PC-3 (cell line): ENCODE measurements at regions not wholly inside any gene's neighbourhood (a gene's known extent, or its start where the extent isn't known, plus 50 kb on each side); places are given as distances from the start of the nearest gene placed in this dataset.

ENCODE experiments used
- ATAC-seq: fragments of 200-7000 bp; cut with Tn5 transposase; 2 replicates; pipeline ENCODE4 v1.9.1; 2020; ENCODE audit warnings: mild to moderate bottlenecking, moderate library complexity
- BruUV-seq: library from RNA; stranded (reverse); fragments of 400-500 nt; replicated peaks from 2 replicates; lab custom pipeline; 2021; lab: Mats Ljungman, UMichigan
- CTCF ChIA-PET: fragments of 300-600 bp; sonication (Branson Sonifier 250); formaldehyde crosslinking; loops from one replicate; lab custom pipeline; 2022; ENCODE audit warnings: antibody characterized with exemption; lab: Charles Lee
- POLR2A ChIA-PET: fragments of 300-600 bp; sonication (Branson Sonifier 250); formaldehyde crosslinking; loops from one replicate; lab custom pipeline; 2022; ENCODE audit warnings: antibody characterized with exemption; ENCODE audit not compliant: unreplicated experiment; lab: Charles Lee
- DNase-seq: peaks from one replicate; pipeline ENCODE4 v3.0.0-alpha.2; 2015
- H2AFZ ChIP-seq: fragments of 300-600 bp; sonication (generic); 2 replicates; pipeline ENCODE4 v1.6.0; 2016; ENCODE audit warnings: antibody characterized with exemption, low read length
- H3F3A ChIP-seq: fragments of 300-600 bp; sonication (generic); one replicate; pipeline ENCODE4 v1.6.0; 2017; ENCODE audit warnings: antibody characterized with exemption, low read length, control low read depth, mild to moderate bottlenecking; ENCODE audit not compliant: unreplicated experiment
- H3K27ac ChIP-seq: fragments of 300-600 bp; sonication (generic); 2 replicates; pipeline ENCODE4 v1.5.1; 2016; ENCODE audit warnings: mild to moderate bottlenecking, low read length
- H3K27me3 ChIP-seq: fragments of 300-600 bp; sonication (generic); 2 replicates; pipeline ENCODE4 v1.6.1; 2016; ENCODE audit warnings: low read length, mixed read lengths
- H3K36me3 ChIP-seq: fragments of 300-600 bp; sonication (generic); 2 replicates; pipeline ENCODE4 v1.6.1; 2016; ENCODE audit warnings: low read depth, mixed run types, low read length, mixed read lengths
- H3K4me1 ChIP-seq: fragments of 300-600 bp; sonication (generic); 2 replicates; pipeline ENCODE4 v1.5.1; 2016; ENCODE audit warnings: low read length; ENCODE audit not compliant: insufficient read depth
- H3K4me2 ChIP-seq: fragments of 300-600 bp; sonication (generic); 2 replicates; pipeline ENCODE4 v1.6.0; 2016; ENCODE audit warnings: low read length
- H3K4me3 ChIP-seq: fragments of 300-600 bp; sonication (generic); 2 replicates; pipeline ENCODE4 v1.5.1; 2016; ENCODE audit warnings: mild to moderate bottlenecking, low read length, mixed read lengths
- H3K79me2 ChIP-seq: fragments of 300-600 bp; sonication (generic); 2 replicates; pipeline ENCODE4 v1.6.1; 2017; ENCODE audit warnings: low read length, mixed read lengths
- H3K9ac ChIP-seq: fragments of 300-600 bp; sonication (generic); 2 replicates; pipeline ENCODE4 v1.6.0; 2016; ENCODE audit warnings: mild to moderate bottlenecking, low read length
- H3K9me2 ChIP-seq: fragments of 300-600 bp; sonication (generic); replicated peaks from 2 replicates; pipeline ENCODE4 v1.6.1; 2016; ENCODE audit warnings: mixed run types, low read length, mixed read lengths
- H3K9me3 ChIP-seq: fragments of 300-600 bp; sonication (generic); 2 replicates; pipeline ENCODE4 v1.6.1; 2016; ENCODE audit warnings: low read length, mixed read lengths
- H4K20me1 ChIP-seq: fragments of 300-600 bp; sonication (generic); 2 replicates; pipeline ENCODE4 v1.6.1; 2016; ENCODE audit warnings: low read length, mixed read lengths
- EZH2 ChIP-seq: fragments of 300-600 bp; sonication (generic); IDR thresholded peaks from one replicate; pipeline ENCODE4 v1.6.1; 2017; ENCODE audit warnings: antibody characterized with exemption, mild to moderate bottlenecking, low read length; ENCODE audit not compliant: unreplicated experiment
- EZH2phosphoT487 ChIP-seq: fragments of 300-600 bp; sonication (generic); IDR thresholded peaks from 2 replicates; pipeline ENCODE4 v1.6.1; 2018; ENCODE audit warnings: mild to moderate bottlenecking, antibody characterized with exemption, low read length, borderline replicate concordance
- intact Hi-C: fragments of 100-400 bp; cut with micrococcal nuclease; formaldehyde crosslinking; loops from 2 replicates; pipeline ENCODE4 v1.9.0; 2023
- TF ChIP-seq, protein P1 (sequence below): fragments of 300-600 bp; sonication (generic); conservative IDR thresholded peaks from 2 replicates; pipeline ENCODE4 v1.5.1; 2017; ENCODE audit warnings: antibody characterized with exemption, low read depth, mild to moderate bottlenecking, low read length

DNA sequence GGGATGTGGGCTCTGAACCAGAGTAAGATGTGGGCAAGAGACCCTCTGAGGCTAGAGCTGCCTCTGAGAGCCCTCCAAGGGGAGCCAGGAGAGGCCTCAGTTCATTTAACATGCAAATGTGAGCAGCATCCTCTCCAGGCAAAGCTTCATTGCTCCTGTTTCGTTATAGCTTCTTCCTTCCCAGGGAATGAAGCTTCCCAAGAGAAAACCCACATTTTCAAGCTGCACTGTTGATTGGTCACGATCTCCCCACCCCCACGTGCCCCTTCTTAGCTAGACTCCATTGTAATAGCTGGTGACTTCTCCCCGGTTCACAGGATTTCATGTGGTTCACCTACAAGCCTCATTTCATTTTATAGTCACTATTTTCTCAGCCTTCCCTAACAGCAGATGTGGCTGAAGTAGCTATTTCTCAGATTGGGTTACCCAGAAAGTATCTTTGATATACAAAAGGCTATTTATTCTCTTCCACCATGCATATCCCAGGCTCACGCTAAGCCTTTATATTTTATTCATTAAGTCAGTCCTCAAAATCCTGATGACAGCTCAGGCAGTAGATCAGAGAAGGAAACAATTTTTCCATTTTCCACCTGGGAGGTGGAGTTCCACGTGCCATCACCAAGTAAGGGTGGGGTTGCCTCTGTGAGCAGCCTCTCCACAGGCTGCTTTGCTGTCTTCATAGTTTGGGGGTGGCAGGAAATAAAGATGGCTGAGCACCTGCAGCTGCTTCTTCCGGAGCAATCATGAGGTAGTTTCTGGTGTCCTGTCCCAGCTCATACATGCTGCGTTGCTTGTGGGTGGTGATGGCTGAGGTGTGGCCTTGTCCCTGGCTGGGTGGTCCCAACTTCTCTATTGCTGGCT, 178.3 kb upstream of the RAB4A start:
- no peak for ATAC-seq
- CTCF ChIA-PET: no interaction called here
- no TSS peak for BruUV-seq
- Histone ChIP-seq H4K20me1 (no peaks in the 10 kb centered on the region), H3K9ac (no peak overlapping the region), H3F3A (no peaks in the 10 kb centered on the region), H3K4me1 (peaks cover 21% of the 10 kb centered on the region), H3K4me2 (peak overlapping the region; percentile 70; the same call in 1 of the 2 replicates), H3K9me2 (no peaks in the 10 kb centered on the region), H3K27me3 (peaks cover 20% of the 10 kb centered on the region), H3K9me3 (no peaks in the 10 kb centered on the region), H3K36me3 (no peaks in the 10 kb centered on the region), H3K4me3 (no peak overlapping the region), H3K79me2 (no peaks in the 10 kb centered on the region), H2AFZ (no peak overlapping the region), H3K27ac (no peak overlapping the region)
- POLR2A ChIA-PET: no interaction called here
- intact Hi-C loops: no loop called here
- TF ChIP-seq, protein P1, sequence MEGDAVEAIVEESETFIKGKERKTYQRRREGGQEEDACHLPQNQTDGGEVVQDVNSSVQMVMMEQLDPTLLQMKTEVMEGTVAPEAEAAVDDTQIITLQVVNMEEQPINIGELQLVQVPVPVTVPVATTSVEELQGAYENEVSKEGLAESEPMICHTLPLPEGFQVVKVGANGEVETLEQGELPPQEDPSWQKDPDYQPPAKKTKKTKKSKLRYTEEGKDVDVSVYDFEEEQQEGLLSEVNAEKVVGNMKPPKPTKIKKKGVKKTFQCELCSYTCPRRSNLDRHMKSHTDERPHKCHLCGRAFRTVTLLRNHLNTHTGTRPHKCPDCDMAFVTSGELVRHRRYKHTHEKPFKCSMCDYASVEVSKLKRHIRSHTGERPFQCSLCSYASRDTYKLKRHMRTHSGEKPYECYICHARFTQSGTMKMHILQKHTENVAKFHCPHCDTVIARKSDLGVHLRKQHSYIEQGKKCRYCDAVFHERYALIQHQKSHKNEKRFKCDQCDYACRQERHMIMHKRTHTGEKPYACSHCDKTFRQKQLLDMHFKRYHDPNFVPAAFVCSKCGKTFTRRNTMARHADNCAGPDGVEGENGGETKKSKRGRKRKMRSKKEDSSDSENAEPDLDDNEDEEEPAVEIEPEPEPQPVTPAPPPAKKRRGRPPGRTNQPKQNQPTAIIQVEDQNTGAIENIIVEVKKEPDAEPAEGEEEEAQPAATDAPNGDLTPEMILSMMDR: no peak
- TF ChIP-seq EZH2: no peak
- no peak for DNase-seq

DNA sequence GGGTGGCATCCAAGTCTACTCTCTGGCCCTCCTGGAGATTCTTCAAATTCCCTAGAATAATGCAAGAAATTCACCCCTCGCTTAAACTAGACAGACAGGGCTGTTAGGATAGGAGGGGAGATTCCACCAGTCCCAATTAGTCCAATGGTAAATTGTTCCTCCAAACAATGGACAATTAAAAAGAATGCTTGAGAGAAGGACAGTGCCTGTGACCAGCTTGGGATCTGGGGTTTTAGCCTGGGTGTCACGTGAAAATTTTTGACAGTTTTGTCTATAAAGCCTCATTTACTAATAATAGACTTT, 177.7 kb upstream of the RAB4A start:
- H3K9me3 ChIP-seq: no peaks in the 10 kb centered on the region
- no peak overlapping the region for H3K9ac ChIP-seq
- no TSS peak for BruUV-seq
- no peaks in the 10 kb centered on the region for H4K20me1 ChIP-seq
- peaks cover 23% of the 10 kb centered on the region for H3K27me3 ChIP-seq
- H3K4me2 ChIP-seq: peak overlapping the region; percentile 70
- H3K4me3 ChIP-seq: peak overlapping the region; percentile 22; the same call in 1 of the 2 replicates
- no peak overlapping the region for H3K27ac ChIP-seq
- DNase-seq: no peak
- no peaks in the 10 kb centered on the region for H3K9me2 ChIP-seq
- no peaks in the 10 kb centered on the region for H3K36me3 ChIP-seq
- POLR2A ChIA-PET: no interaction called here
- ATAC-seq: no peak
- peaks cover 21% of the 10 kb centered on the region for H3K4me1 ChIP-seq
- intact Hi-C loops: no loop called here
- H2AFZ ChIP-seq: no peak overlapping the region
- CTCF ChIA-PET: interaction anchor here (0.6 kb wide), 1 partner anchor 61 kb away, joined by 3 read pairs; no protein-coding TSS in a partner anchor
- no peaks in the 10 kb centered on the region for H3F3A ChIP-seq
- no peak for TF ChIP-seq EZH2
- TF ChIP-seq, protein P1: no peak
- no peak for TF ChIP-seq EZH2phosphoT487
- H3K79me2 ChIP-seq: no peaks in the 10 kb centered on the region

DNA sequence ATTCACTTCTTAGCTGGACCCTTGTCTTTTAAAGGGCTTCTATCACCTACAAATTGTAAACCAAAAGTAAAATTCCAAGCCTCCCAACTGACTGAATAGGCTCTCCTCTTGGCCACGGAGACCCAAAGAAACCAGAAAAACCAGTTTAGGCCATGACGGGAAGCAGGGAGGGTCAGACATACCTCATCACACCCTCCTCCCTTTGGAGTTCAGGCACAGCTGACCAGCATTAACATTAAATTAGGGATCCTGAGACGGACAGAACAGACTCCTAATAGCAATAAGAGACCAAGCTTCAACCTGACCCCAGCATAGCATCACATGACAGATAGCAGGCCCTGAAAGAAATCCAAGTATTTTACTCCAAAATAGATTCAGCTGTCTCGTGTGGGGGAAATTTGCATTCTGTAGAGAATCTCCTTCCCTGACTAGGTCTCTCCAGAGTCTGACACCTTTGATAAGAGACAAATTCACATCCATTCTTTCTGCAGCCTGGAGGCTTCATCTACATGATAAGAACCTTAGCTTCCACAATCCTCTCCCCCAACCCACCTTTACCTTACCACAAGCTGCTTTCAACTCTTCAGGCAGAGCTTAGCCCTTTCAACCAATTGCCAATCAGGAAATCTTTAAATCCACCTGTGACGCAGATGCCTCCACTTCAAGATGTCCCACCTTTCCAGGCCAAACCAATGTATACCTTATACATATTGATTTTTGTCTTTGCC, 177.1 kb upstream of the RAB4A start:
- DNase-seq (peak; percentile 92), ATAC-seq (peak; percentile 80)
- Histone ChIP-seq H3K4me1 (peaks cover 21% of the 10 kb centered on the region), H3K9ac (no peak overlapping the region), H3K27me3 (peaks cover 22% of the 10 kb centered on the region), H2AFZ (no peak overlapping the region), H3K4me2 (peak overlapping the region; percentile 70), H4K20me1 (no peaks in the 10 kb centered on the region), H3K79me2 (no peaks in the 10 kb centered on the region), H3K9me3 (no peaks in the 10 kb centered on the region), H3F3A (no peaks in the 10 kb centered on the region), H3K4me3 (peak overlapping the region; percentile 22; the same call in 1 of the 2 replicates), H3K36me3 (no peaks in the 10 kb centered on the region), H3K27ac (no peak overlapping the region), H3K9me2 (no peaks in the 10 kb centered on the region)
- no TSS peak for BruUV-seq
- ChIA-PET POLR2A (no interaction called here), CTCF (interaction anchor here (0.6 kb wide), 1 partner anchor 60 kb away, joined by 3 read pairs; no protein-coding TSS in a partner anchor)
- TF ChIP-seq EZH2 (no peak), EZH2phosphoT487 (no peak)
- TF ChIP-seq, protein P1: no peak
- intact Hi-C loops: no loop called here
